GM12878 (cell line): ENCODE measurements at regions not wholly inside any gene's neighbourhood (a gene's known extent, or its start where the extent isn't known, plus 50 kb on each side); places are given as distances from the start of the nearest gene placed in this dataset.

ENCODE experiments used
- ATAC-seq: fragments of 200-7000 bp; cut with Tn5 transposase; 3 replicates; pipeline ENCODE4 v1.9.1; 2020; ENCODE audit warnings: mild to moderate bottlenecking, moderate library complexity
- BruUV-seq: library from RNA; stranded (reverse); fragments of 400-500 nt; replicated peaks from 2 replicates; lab custom pipeline; 2021; lab: Mats Ljungman, UMichigan
- CTCF ChIA-PET: fragments of 300-600 bp; sonication (Branson Sonifier 250); formaldehyde crosslinking; extraction: SDS; loops from one replicate; lab custom pipeline; 2021; ENCODE audit warnings: inconsistent platforms; lab: Yijun Ruan, JAX
- POLR2A ChIA-PET: fragments of 350-600 bp; formaldehyde crosslinking; extraction: SDS; loops from one replicate; lab custom pipeline; 2021; ENCODE audit warnings: inconsistent platforms; lab: Charles Lee
- RAD21 ChIA-PET: fragments of 300-600 bp; sonication (Branson Sonifier 250); formaldehyde crosslinking; loops from one replicate; lab custom pipeline; 2023; ENCODE audit warnings: antibody characterized with exemption; ENCODE audit not compliant: unreplicated experiment; lab: Charles Lee
- SMC1A ChIA-PET: fragments of 300-600 bp; sonication (Branson Sonifier 250); formaldehyde crosslinking; loops from one replicate; lab custom pipeline; 2023; ENCODE audit not compliant: unreplicated experiment, uncharacterized antibody; lab: Charles Lee
- DNase-seq: peaks from one replicate; pipeline ENCODE4 v3.0.0-alpha.2; 2011; ENCODE audit warnings: low read depth, low spot score
- FAIRE-seq: peaks from 3 replicates; lab custom pipeline; 2011; peaks lifted over from hg19 to GRCh38; lab: Jason Lieb, UNC
- H2AFZ ChIP-seq: 2 replicates; pipeline ENCODE4 v1.6.0; 2011; ENCODE audit warnings: low read depth, low read length, control low read depth; ENCODE audit not compliant: control insufficient read depth
- H3K27ac ChIP-seq: 2 replicates; pipeline ENCODE4 v1.5.1; 2011; ENCODE audit warnings: control low read depth; ENCODE audit not compliant: control insufficient read depth, insufficient read depth
- H3K27me3 ChIP-seq, 2 experiments: replicated peaks in 1 of 2; 2 replicates each; pipeline versions ENCODE4 v1.6.0 to v1.6.1; 2011; ENCODE audit warnings: low read length in 1 of 2; ENCODE audit not compliant: control insufficient read depth in 2 of 2, insufficient read depth in 2 of 2
- H3K36me3 ChIP-seq, 2 experiments: 2 replicates each; pipeline ENCODE4 v1.5.1; 2011; ENCODE audit warnings: low read length in 1 of 2; ENCODE audit not compliant: control insufficient read depth in 2 of 2, insufficient read depth in 2 of 2
- H3K4me1 ChIP-seq: 2 replicates; pipeline ENCODE4 v1.6.1; 2011; ENCODE audit warnings: mild to moderate bottlenecking, low read length, moderate library complexity, mixed read lengths; ENCODE audit not compliant: control insufficient read depth, insufficient read depth
- H3K4me2 ChIP-seq: 2 replicates; pipeline ENCODE4 v1.6.0; 2011; ENCODE audit warnings: control low read depth; ENCODE audit not compliant: control insufficient read depth, insufficient read depth
- H3K4me3 ChIP-seq: fragments of 200-600 bp; sonication (generic); 2 replicates; pipeline ENCODE4 v1.5.1; 2016
- H3K79me2 ChIP-seq: 2 replicates; pipeline ENCODE4 v1.6.0; 2011; ENCODE audit warnings: low read length; ENCODE audit not compliant: control insufficient read depth, insufficient read depth
- H3K9ac ChIP-seq: 2 replicates; pipeline ENCODE4 v1.8.0; 2011; ENCODE audit warnings: low read length, control low read depth, mixed read lengths; ENCODE audit not compliant: control insufficient read depth, insufficient read depth
- H3K9me3 ChIP-seq: replicated peaks from 3 replicates; pipeline ENCODE4 v1.5.1; 2011; ENCODE audit warnings: mild to moderate bottlenecking, low read length; ENCODE audit not compliant: control insufficient read depth, insufficient read depth
- H4K20me1 ChIP-seq: 2 replicates; pipeline ENCODE4 v1.6.0; 2011; ENCODE audit not compliant: control insufficient read depth, insufficient read depth
- BACH1 ChIP-seq: fragments of 450-650 bp; IDR thresholded peaks from 2 replicates; pipeline ENCODE4 v1.6.1; 2017; ENCODE audit warnings: mild to moderate bottlenecking, borderline replicate concordance
- CHD2 ChIP-seq: IDR thresholded peaks from 2 replicates; pipeline ENCODE4 v1.6.1; 2011; ENCODE audit warnings: low read depth, low read length, improper control_type of control experiment, borderline replicate concordance
- IKZF1 ChIP-seq: fragments of 450-650 bp; conservative IDR thresholded peaks from 2 replicates; pipeline ENCODE4 v1.6.1; 2017; ENCODE audit warnings: antibody characterized with exemption, mild to moderate bottlenecking
- NFXL1 ChIP-seq: fragments of 450-650 bp; IDR thresholded peaks from 2 replicates; pipeline ENCODE4 v1.6.1; 2017; ENCODE audit warnings: antibody characterized with exemption, mild to moderate bottlenecking, borderline replicate concordance
- ZNF207 ChIP-seq: fragments of 450-650 bp; IDR thresholded peaks from 2 replicates; pipeline ENCODE4 v1.6.1; 2014; ENCODE audit warnings: antibody characterized with exemption, mild to moderate bottlenecking, borderline replicate concordance
- WGBS: methylation state at CpG from one replicate; pipeline ENCODE4 v1.1.6; 2016; ENCODE audit warnings: low lambda C conversion rate; ENCODE audit not compliant: insufficient replicate concordance, insufficient coverage; ENCODE audit errors: missing lambda C conversion rate; 5-methylcytosine and 5-hydroxymethylcytosine counted together
- in situ Hi-C: fragments of 300-500 bp; cut with MboI; formaldehyde crosslinking; loops from 9 replicates; pipeline ENCODE4 v1.14.3; 2018; ENCODE audit warnings: mixed read lengths
- intact Hi-C: fragments of 100-400 bp; cut with micrococcal nuclease; formaldehyde crosslinking; loops from one replicate; pipeline ENCODE4 v1.14.2; 2022; ENCODE audit not compliant: unreplicated experiment
- TF ChIP-seq, protein P1 (sequence below): IDR thresholded peaks from 2 replicates; pipeline ENCODE4 v1.6.1; 2011; ENCODE audit warnings: borderline replicate concordance, low read depth, mild to moderate bottlenecking, moderate library complexity, mixed read lengths, low read length; ENCODE audit not compliant: insufficient read depth; ENCODE audit errors: extremely low read length
- TF ChIP-seq, protein P2 (sequence below): fragments of 450-650 bp; conservative IDR thresholded peaks from 2 replicates; pipeline ENCODE4 v1.6.1; 2017; ENCODE audit warnings: mild to moderate bottlenecking, moderate library complexity

DNA sequence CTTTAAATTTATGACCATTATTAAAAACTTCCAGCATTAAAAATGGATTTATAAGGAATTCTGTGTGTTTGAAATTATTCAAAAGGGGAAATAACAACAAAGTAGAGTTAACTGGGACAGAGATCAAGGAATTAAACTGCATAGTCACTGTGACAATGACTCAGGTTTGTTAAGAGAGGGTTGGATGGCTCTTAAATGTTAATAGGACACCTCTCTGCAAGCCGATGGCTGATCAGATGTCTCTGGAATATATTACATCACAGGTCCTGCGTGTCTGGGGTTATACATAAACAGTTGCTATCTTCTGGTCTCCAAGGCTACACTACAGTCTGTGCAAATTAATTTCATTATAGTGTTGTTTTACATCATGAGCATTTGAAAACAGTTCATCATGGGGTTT lies 574.3 kb downstream of the COL12A1 start:
- Histone ChIP-seq H3K4me1 (no peaks in the 10 kb centered on the region), H3K4me3 (no peak overlapping the region), H4K20me1 (no peaks in the 10 kb centered on the region), H2AFZ (no peak overlapping the region), H3K79me2 (no peaks in the 10 kb centered on the region), H3K27ac (no peak overlapping the region), H3K9me3 (no peaks in the 10 kb centered on the region), H3K4me2 (no peak overlapping the region), H3K27me3 (no peaks in the 10 kb centered on the region), H3K9ac (no peak overlapping the region), H3K36me3 (no peaks in the 10 kb centered on the region)
- POLR2A ChIA-PET, result no interaction called here
- in situ Hi-C loops, result no loop called here
- FAIRE-seq (no peak), ATAC-seq (no peak), DNase-seq (no peak)
- 28% methylated on average over 2 of the region's 2 CpGs for WGBS
- SMC1A ChIA-PET, result no interaction called here
- intact Hi-C loops, result no loop called here
- BruUV-seq, result no TSS peak
- RAD21 ChIA-PET, result no interaction called here
- CTCF ChIA-PET, result no interaction called here
- TF ChIP-seq, protein P1, sequence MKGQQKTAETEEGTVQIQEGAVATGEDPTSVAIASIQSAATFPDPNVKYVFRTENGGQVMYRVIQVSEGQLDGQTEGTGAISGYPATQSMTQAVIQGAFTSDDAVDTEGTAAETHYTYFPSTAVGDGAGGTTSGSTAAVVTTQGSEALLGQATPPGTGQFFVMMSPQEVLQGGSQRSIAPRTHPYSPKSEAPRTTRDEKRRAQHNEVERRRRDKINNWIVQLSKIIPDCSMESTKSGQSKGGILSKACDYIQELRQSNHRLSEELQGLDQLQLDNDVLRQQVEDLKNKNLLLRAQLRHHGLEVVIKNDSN, result no peak
- TF ChIP-seq, protein P2, sequence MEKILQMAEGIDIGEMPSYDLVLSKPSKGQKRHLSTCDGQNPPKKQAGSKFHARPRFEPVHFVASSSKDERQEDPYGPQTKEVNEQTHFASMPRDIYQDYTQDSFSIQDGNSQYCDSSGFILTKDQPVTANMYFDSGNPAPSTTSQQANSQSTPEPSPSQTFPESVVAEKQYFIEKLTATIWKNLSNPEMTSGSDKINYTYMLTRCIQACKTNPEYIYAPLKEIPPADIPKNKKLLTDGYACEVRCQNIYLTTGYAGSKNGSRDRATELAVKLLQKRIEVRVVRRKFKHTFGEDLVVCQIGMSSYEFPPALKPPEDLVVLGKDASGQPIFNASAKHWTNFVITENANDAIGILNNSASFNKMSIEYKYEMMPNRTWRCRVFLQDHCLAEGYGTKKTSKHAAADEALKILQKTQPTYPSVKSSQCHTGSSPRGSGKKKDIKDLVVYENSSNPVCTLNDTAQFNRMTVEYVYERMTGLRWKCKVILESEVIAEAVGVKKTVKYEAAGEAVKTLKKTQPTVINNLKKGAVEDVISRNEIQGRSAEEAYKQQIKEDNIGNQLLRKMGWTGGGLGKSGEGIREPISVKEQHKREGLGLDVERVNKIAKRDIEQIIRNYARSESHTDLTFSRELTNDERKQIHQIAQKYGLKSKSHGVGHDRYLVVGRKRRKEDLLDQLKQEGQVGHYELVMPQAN, result no peak
- no peak for TF ChIP-seq CHD2
- TF ChIP-seq ZNF207, result no peak
- no peak for TF ChIP-seq BACH1
- TF ChIP-seq NFXL1, result no peak
- no peak for TF ChIP-seq IKZF1
